GM21390 (cell line): ENCODE measurements at regions not wholly inside any gene's neighbourhood (a gene's known extent, or its start where the extent isn't known, plus 50 kb on each side); places are given as distances from the start of the nearest gene placed in this dataset.

Experiments used
- ATAC-seq: cut with Tn5 transposase; IDR thresholded peaks from one replicate; pipeline ENCODE4 v1.9.1; 2021; ENCODE audit not compliant: unreplicated experiment

GRCh38 chr11:8823174-8823742, 87.7 kb upstream of the AKIP1 start:
- ATAC-seq = no peak

- no peak for ATAC-seq
Observed at GRCh38 chr11:8826139-8826786, 84.7 kb upstream of the AKIP1 start.

DNA sequence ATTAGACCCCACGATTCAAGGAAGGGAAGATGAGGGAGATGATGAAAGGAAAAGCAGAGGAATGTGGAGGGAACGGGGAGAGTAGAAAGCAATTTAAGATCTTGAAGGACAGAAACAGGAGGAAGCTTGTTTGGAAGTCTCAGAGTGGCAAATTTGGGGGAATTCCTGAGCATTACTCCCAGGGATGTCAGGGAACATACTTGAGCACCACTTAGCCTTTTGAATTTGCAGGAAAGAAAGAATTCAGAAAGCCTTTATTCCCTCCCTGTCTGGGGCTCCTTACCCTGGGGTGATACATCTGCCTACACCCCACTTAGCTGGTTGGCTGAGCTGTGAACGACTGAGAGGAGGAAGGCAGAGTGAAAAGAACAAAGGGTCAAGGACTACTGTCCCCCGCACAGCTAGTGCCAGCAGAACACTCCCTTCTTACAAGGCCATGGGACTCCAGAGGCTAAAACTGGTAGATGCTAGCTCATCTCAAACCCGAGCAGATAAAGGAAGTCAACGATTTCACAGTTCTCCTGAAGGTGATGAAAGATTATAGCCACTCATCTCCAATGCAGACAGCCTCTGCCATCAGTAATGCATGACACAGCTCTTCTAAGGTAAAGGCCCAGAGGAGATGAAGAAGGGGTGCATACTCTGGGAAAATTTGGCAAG, 84.0 kb upstream of the AKIP1 start:
- ATAC-seq = no peak

- ATAC-seq = no peak
Observed at GRCh38 chr11:8828046-8828445, 82.9 kb upstream of the AKIP1 start.

DNA sequence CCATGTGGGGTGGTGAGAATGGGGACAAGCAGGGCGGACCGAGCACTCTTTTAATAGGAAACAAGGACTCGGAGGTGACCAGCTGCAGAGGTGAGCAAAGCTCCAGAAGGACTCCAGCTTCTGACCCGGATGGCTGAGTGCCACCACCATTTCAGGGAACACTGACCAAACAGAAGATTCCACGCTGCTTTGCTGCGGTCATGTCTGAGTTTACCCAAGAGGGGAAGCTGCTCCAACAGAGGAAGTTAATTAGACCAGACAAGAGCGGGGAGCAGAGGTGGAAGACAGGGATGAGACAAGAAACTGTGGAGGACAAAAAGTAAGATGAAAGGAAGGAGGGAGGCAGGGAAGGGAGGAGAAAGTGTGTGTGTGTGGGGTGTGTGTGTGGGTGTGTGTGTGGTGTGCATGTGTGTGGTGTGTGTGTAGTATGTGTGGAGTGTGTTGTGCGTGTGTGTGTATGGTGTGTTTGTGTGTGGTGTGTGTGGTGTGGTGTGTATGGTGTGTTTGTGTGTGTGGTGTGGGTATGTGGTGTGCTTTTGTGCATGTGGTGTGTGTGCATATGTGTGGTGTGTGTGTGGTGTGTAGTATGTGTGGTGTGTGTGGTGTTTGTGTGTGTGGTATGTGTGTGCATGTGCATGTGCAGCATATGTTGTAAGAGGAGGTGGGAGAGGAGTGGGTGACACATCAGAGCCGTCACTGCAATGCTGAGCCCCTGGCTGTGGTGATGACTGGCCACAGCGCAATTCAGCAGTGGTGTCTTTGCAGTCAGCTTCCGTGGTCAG, 82.2 kb upstream of the AKIP1 start:
- no peak for ATAC-seq

GRCh38 chr11:8829556-8829955, 81.4 kb upstream of the AKIP1 start:
- ATAC-seq = no peak

DNA sequence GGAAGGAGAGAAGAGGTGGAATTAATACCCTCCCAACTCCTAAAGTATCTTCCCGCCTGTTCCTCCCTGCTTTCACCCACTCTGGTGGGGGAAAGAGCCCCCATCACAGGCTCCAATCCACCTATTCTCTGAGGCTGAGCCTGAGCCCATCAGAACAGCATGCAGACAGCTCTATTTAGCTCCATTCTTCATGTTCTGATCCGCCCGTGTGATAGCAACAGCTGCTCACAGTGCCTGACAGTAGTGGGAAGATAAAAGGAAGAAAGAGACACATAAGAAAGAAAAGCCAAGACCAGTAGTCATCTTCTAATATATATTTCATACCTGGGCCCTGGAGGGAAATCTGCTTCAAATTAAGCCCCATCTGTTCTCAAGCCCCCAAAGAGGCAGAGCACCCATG, 80.3 kb upstream of the AKIP1 start:
- no peak for ATAC-seq

- no peak for ATAC-seq
Observed at GRCh38 chr11:8831861-8832260, 79.1 kb upstream of the AKIP1 start.

DNA sequence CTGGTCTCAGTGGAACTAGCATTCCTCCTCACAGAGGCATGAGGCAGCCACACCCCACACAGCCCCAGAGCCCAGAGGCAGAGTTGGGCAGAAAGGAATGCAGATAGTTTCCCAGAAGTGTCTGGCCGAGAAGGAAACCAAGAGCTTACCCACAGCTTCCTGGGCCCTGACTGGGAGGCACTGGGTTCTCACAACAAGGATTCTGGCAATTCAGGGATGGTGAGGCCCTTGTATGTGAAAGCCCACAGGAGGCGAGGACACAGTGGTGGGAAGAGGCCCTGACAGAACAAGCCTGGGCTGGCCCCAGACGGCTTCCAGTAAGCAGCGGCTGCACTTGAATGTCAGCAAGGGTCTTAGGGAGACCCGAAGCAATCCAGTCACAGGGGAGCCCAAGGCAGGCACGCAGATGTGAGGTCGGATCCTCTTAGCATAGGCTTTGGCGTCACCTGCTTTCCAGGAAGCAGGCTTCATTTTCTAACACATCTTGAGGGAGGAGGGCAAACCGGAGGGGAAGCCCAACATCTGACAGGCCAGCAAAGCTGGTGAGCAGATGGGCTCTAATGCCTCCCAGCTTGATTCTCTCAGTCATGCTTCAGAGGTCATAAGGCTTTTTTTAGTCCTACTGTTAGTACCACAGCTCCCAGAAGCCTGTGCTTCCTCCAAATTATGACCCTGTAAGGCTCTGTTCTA, 78.3 kb upstream of the AKIP1 start:
- ATAC-seq = peak; percentile 80

DNA sequence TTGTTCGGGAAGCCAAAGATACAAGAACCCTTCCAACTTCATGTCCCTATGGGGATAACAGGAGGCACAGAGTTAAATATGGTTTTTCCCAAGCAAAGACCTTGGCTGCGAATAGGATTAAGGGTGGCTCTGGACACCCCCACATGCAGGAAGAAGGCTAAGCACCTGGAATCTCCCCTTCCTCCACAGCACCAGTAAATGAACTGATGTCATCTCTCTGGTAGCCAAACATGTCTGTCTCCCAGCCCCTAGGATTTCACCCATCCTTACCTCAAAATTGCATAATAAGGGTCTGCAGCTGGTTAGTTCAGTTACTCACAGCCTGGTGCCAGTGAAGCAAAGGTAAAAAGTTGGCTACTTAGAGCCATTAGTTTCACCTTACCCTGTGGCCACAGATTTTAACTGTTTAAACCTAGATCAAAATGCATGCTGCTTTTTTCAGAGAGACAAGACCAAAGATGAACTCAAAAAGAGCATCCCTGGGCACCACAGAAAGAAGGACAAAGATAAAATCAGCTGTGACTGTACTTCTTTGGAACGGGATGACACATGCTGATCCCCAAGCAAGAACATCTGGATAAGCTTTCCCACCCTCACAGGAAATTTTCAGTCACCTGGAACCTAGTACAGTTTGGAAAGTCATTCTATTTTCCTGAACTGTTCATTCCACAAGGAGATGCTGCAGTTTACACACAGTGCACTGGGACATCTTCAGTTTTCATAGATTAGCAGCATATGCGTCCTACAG, 77.2 kb upstream of the AKIP1 start:
- no peak for ATAC-seq

DNA sequence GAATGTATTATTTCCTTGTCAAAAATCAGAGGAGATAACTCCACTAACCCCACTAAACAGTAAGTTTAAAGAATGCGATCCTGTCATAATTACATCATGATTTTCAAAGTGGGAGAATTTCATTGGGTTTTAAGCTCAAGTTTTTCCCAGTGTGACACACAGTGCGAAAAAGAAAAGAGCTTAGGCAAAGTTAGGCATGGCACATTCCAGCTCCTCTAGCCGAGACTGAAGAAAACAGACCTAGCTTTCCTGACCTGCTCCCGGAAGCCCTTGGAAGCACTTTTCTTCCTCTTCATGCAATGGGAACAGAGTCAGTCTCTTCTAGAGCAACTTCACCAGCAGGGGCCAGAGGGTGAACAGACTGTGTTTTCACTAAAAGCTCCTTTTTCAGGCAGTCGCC, 76.6 kb upstream of the AKIP1 start:
- no peak for ATAC-seq

GRCh38 chr11:8838248-8838647, 72.7 kb upstream of the AKIP1 start:
- no peak for ATAC-seq

- no peak for ATAC-seq
Observed at GRCh38 chr11:8839306-8839956, 71.6 kb upstream of the AKIP1 start.

GRCh38 chr11:8839957-8840945, 70.7 kb upstream of the AKIP1 start:
- no peak for ATAC-seq

DNA sequence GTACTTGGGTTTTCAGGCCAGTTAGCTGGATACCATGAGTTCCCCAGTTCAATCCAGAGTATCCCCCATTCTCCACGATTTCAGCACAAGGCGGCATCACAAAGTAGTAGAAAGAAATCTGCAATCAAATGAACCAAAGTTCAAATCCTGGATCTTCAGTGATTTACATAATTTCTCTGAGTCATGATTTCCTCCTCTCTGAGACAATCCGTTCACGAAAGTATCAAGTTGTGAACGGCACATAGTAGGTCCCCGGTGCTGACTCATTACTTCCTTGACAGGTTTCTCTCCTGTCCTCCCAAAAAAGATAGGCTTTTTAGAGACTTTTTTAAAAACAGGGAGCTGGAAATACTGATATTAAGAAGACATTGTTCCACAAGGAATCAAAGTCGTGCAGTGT, 69.1 kb upstream of the AKIP1 start:
- ATAC-seq = no peak

DNA sequence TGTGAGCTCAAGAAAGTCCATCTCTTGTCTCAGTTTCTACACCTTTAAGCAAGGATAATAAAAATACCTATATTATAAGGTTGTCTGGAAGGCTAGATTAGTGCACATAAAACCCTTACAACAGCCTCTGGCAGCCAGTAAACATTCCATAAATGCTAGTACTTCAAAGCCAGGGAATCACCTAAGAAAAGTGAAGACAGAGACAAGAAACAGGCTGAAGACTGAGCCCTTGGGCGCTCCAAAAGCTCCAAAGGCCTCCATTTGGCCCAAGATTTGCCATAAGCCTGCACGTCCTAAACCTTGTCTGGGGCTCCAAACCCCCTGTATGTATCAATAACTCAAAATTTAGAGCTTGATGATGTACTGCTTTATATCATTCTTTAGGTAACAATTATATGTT, 52.2 kb upstream of the AKIP1 start:
- ATAC-seq = no peak
